Suprapubic skin (tissue), 3 donors: ENCODE measurements at regions not wholly inside any gene's neighbourhood (a gene's known extent, or its start where the extent isn't known, plus 50 kb on each side); places are given as distances from the start of the nearest gene placed in this dataset.

Experiments
- POLR2A ChIP-seq, 2 donors: fragments of 450-650 bp; IDR thresholded peaks; one replicate each; pipeline ENCODE4 v1.6.1; 2017; ENCODE audit warnings: antibody characterized with exemption in 2 of 2, mild to moderate bottlenecking in 2 of 2, moderate library complexity in 2 of 2
- TF ChIP-seq, protein P1 (sequence below), 2 donors: fragments of 200-600 bp in 1 of 2; fragments of 450-650 bp in 1 of 2; sonication (generic) in 1 of 2; IDR thresholded peaks; one replicate each; pipeline ENCODE4 v1.5.1; 2016 to 2019; ENCODE audit warnings: antibody characterized with exemption in 2 of 2, mild to moderate bottlenecking in 1 of 2, moderate library complexity in 1 of 2

- TF ChIP-seq, protein P1, sequence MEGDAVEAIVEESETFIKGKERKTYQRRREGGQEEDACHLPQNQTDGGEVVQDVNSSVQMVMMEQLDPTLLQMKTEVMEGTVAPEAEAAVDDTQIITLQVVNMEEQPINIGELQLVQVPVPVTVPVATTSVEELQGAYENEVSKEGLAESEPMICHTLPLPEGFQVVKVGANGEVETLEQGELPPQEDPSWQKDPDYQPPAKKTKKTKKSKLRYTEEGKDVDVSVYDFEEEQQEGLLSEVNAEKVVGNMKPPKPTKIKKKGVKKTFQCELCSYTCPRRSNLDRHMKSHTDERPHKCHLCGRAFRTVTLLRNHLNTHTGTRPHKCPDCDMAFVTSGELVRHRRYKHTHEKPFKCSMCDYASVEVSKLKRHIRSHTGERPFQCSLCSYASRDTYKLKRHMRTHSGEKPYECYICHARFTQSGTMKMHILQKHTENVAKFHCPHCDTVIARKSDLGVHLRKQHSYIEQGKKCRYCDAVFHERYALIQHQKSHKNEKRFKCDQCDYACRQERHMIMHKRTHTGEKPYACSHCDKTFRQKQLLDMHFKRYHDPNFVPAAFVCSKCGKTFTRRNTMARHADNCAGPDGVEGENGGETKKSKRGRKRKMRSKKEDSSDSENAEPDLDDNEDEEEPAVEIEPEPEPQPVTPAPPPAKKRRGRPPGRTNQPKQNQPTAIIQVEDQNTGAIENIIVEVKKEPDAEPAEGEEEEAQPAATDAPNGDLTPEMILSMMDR (IDR thresholded peaks at IDR 0.05), result no peak
- no peak for TF ChIP-seq POLR2A (IDR thresholded peaks at IDR 0.05)
Measured at GRCh38 chr12:132410296-132410625, 79.7 kb upstream of the FBRSL1 start.
